ENCODE measurements at regions not wholly inside any gene's neighbourhood (a gene's known extent, or its start where the extent isn't known, plus 50 kb on each side); places are given as distances from the start of the nearest gene placed in this dataset.

DNA sequence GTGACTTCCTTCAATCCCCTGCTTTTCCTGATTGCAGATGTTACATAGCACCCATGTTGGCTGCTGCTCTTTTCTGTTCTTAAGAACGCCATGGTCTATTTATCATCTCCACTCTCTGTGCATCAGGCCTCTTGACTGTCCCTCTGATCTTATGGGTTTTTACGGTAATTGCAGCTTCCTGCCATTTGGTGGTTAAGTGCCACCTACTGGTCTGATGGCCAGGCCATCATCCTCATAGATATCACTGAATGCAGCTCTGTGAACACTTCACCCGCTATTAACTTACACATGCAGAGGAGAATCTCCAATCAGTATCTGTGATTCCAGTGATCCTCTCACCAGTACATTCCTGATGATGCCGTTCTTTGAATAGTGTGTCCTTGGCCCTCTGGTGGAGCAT, 382.4 kb downstream of the TRAM1L1 start:
- Histone ChIP-seq H3K4me1 (replicated peaks) (no peaks in the 10 kb centered on the region), H3K4me3 (no peak overlapping the region), H3K36me3 (no peaks in the 10 kb centered on the region), H3K9me3 (no peaks in the 10 kb centered on the region), H3K27me3 (replicated peaks; ENCODE audit: insufficient read depth) (no peaks in the 10 kb centered on the region), H3K27ac (no peak overlapping the region)
- no peak for DNase-seq (ENCODE audit: low spot score)
- WGBS: 88% methylated on average over 4 of the region's 4 CpGs
- TF ChIP-seq POLR2AphosphoS5 (IDR thresholded peaks at IDR 0.05) (no peak), POLR2A (IDR thresholded peaks at IDR 0.05) (no peak)
- TF ChIP-seq, protein P1, sequence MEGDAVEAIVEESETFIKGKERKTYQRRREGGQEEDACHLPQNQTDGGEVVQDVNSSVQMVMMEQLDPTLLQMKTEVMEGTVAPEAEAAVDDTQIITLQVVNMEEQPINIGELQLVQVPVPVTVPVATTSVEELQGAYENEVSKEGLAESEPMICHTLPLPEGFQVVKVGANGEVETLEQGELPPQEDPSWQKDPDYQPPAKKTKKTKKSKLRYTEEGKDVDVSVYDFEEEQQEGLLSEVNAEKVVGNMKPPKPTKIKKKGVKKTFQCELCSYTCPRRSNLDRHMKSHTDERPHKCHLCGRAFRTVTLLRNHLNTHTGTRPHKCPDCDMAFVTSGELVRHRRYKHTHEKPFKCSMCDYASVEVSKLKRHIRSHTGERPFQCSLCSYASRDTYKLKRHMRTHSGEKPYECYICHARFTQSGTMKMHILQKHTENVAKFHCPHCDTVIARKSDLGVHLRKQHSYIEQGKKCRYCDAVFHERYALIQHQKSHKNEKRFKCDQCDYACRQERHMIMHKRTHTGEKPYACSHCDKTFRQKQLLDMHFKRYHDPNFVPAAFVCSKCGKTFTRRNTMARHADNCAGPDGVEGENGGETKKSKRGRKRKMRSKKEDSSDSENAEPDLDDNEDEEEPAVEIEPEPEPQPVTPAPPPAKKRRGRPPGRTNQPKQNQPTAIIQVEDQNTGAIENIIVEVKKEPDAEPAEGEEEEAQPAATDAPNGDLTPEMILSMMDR (IDR thresholded peaks at IDR 0.05): no peak
- intact Hi-C loops (cut with DNase I): no loop called here

DNA sequence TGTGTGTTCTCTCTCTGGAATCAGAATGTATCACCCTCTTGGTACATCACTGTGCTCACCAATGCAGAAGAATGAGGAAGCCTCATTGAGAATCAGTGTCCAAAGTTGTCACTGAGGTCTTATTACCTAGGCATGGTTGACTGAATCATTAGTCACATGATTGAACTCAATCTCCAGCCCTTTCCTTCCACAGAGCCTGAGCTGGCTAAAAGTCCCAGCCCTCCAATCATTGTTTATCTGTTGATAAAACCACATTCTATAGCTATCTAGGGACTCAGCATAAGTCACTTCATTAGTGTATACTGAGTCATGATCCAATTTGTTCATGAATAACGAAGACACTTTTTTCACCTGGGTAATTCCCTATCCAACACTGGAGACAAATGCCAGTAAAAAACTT, 396.8 kb downstream of the TRAM1L1 start:
- DNase-seq (ENCODE audit: low spot score): no peak
- Histone ChIP-seq H3K9me3 (no peaks in the 10 kb centered on the region), H3K27me3 (replicated peaks; ENCODE audit: insufficient read depth) (no peaks in the 10 kb centered on the region), H3K36me3 (no peaks in the 10 kb centered on the region), H3K4me3 (no peak overlapping the region), H3K27ac (no peak overlapping the region), H3K4me1 (replicated peaks) (no peaks in the 10 kb centered on the region)
- WGBS: 97% methylated on average over 1 of the region's 1 CpG
- intact Hi-C loops (cut with DNase I): no loop called here
- no peak for TF ChIP-seq POLR2AphosphoS5 (IDR thresholded peaks at IDR 0.05)
- TF ChIP-seq, protein P1 (IDR thresholded peaks at IDR 0.05): no peak
- no peak for TF ChIP-seq POLR2A (IDR thresholded peaks at IDR 0.05)

DNA sequence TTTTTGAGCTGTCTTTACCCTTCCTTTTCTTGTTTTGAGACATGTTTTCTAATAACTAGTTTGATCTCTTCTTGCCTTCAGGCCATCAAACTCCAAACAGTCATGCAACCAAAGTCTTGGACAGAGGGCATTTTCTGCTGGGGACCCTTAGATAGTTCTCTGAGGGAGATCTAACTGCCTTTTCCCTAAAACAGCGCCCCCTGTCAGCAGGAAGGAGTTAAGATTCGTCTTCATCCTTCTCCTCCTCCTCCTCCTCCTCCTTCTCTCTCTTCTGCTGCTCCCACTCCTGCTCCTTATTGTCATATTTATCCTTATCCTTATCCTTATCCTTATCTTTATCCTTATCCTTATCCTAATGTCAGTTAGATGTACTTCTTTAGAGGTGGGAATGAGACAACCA, 417.2 kb downstream of the TRAM1L1 start:
- no peaks in the 10 kb centered on the region for H3K27me3 ChIP-seq (replicated peaks; ENCODE audit: insufficient read depth)
- H3K4me1 ChIP-seq (replicated peaks): no peaks in the 10 kb centered on the region
- no peaks in the 10 kb centered on the region for H3K36me3 ChIP-seq
- no peak overlapping the region for H3K27ac ChIP-seq
- no peaks in the 10 kb centered on the region for H3K9me3 ChIP-seq
- no peak overlapping the region for H3K4me3 ChIP-seq
- DNase-seq (ENCODE audit: low spot score): no peak
- 34% methylated on average over 2 of the region's 2 CpGs for WGBS
- intact Hi-C loops (cut with DNase I): no loop called here
- TF ChIP-seq POLR2A (IDR thresholded peaks at IDR 0.05) (no peak), POLR2AphosphoS5 (IDR thresholded peaks at IDR 0.05) (no peak)
- TF ChIP-seq, protein P1 (IDR thresholded peaks at IDR 0.05): no peak

DNA sequence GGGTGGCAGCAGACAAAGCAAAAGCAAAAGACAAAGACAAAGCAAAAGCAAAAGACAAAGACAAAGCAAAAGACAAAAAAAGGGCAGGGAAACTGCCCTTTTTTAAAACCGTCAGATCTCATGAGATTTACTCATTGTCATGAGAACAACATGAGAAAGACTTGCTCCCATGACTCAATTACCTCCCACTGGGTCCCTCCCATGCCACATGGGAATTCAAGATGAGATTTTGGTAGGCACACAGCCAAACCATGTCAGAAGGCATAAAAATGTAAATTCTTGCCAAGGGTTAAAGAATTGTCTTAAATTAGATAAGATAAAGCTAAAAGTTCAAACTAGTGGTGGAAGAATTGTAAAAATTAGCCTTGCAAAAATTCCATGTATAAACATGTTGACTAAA, 419.7 kb downstream of the TRAM1L1 start:
- H3K9me3 ChIP-seq: no peaks in the 10 kb centered on the region
- intact Hi-C loops (cut with DNase I): no loop called here
- DNase-seq (ENCODE audit: low spot score): no peak
- no peak overlapping the region for H3K27ac ChIP-seq
- no peaks in the 10 kb centered on the region for H3K4me1 ChIP-seq (replicated peaks)
- H3K27me3 ChIP-seq (replicated peaks; ENCODE audit: insufficient read depth): no peaks in the 10 kb centered on the region
- WGBS: 96% methylated on average over 1 of the region's 1 CpG
- no peak overlapping the region for H3K4me3 ChIP-seq
- TF ChIP-seq, protein P1 (IDR thresholded peaks at IDR 0.05): no peak
- TF ChIP-seq POLR2AphosphoS5 (IDR thresholded peaks at IDR 0.05) (no peak), POLR2A (IDR thresholded peaks at IDR 0.05) (no peak)
- no peaks in the 10 kb centered on the region for H3K36me3 ChIP-seq

DNA sequence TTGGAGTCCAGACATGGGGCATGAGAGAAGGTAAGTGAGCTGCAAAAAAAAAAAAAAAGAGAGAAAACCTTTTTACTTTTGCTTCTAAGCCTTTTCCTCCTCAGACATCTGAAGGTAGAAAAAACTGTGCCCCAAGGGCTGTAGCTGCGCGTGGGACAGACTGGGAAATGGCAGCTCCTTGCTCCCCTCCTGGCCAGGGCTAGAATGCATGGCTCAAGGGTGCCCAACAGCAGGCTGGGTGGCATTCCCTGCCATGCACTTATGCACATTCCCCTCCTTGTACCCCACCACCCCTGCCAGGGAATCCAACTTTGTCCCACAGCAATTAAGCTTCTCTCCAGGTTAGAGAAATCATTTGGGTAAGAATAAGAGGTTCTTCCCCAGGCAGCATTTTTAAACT, 421.2 kb downstream of the TRAM1L1 start:
- intact Hi-C loops (cut with DNase I): no loop called here
- no peak for DNase-seq (ENCODE audit: low spot score)
- WGBS: 39% methylated on average over 2 of the region's 2 CpGs
- Histone ChIP-seq H3K4me1 (replicated peaks) (no peaks in the 10 kb centered on the region), H3K9me3 (no peaks in the 10 kb centered on the region), H3K4me3 (no peak overlapping the region), H3K27me3 (replicated peaks; ENCODE audit: insufficient read depth) (no peaks in the 10 kb centered on the region), H3K27ac (no peak overlapping the region), H3K36me3 (no peaks in the 10 kb centered on the region)
- TF ChIP-seq, protein P1 (IDR thresholded peaks at IDR 0.05): no peak
- TF ChIP-seq POLR2AphosphoS5 (IDR thresholded peaks at IDR 0.05): no peak
- TF ChIP-seq POLR2A (IDR thresholded peaks at IDR 0.05): no peak
